Brain pericyte (primary cell): ENCODE measurements at regions not wholly inside any gene's neighbourhood (a gene's known extent, or its start where the extent isn't known, plus 50 kb on each side); places are given as distances from the start of the nearest gene placed in this dataset.

Experiments used
- DNase-seq: peaks from one replicate; pipeline ENCODE4 v3.0.0-alpha.2; 2012; ENCODE audit warnings: low read depth, low spot score

GRCh38 chr4:32790803-32791202 is 2070.6 kb downstream of the PCDH7 start:
- DNase-seq = no peak

- no peak for DNase-seq
Measured at GRCh38 chr4:32798471-32799159, 2078.4 kb downstream of the PCDH7 start.

- DNase-seq = no peak
Measured at GRCh38 chr4:32824336-32824735, 2104.2 kb downstream of the PCDH7 start.

- no peak for DNase-seq
Measured at GRCh38 chr4:32826169-32826568, 2106.0 kb downstream of the PCDH7 start.

- no peak for DNase-seq
Measured at GRCh38 chr4:32830160-32830559, 2110.0 kb downstream of the PCDH7 start.

- no peak for DNase-seq
Measured at GRCh38 chr4:32831104-32831503, 2110.9 kb downstream of the PCDH7 start.

GRCh38 chr4:32840461-32841189 is 2120.5 kb downstream of the PCDH7 start:
- no peak for DNase-seq

- DNase-seq = no peak
Measured at GRCh38 chr4:32841217-32841616, 2121.0 kb downstream of the PCDH7 start.

GRCh38 chr4:32847461-32847860 is 2127.3 kb downstream of the PCDH7 start:
- no peak for DNase-seq

GRCh38 chr4:32855622-32856021 is 2135.5 kb downstream of the PCDH7 start:
- no peak for DNase-seq

GRCh38 chr4:32858361-32858760 is 2138.2 kb downstream of the PCDH7 start:
- DNase-seq = no peak

- DNase-seq = no peak
Measured at GRCh38 chr4:32858971-32859370, 2138.8 kb downstream of the PCDH7 start.

- DNase-seq = no peak
Measured at GRCh38 chr4:32864713-32865351, 2144.7 kb downstream of the PCDH7 start.

GRCh38 chr4:32876546-32876945 is 2156.4 kb downstream of the PCDH7 start:
- no peak for DNase-seq

- DNase-seq = no peak
Measured at GRCh38 chr4:32879913-32880312, 2159.7 kb downstream of the PCDH7 start.

GRCh38 chr4:32884198-32884597 is 2164.0 kb downstream of the PCDH7 start:
- no peak for DNase-seq

- DNase-seq = no peak
Measured at GRCh38 chr4:32890398-32890797, 2170.2 kb downstream of the PCDH7 start.

- DNase-seq = no peak
Measured at GRCh38 chr4:32909053-32909452, 2188.9 kb downstream of the PCDH7 start.

GRCh38 chr4:32909736-32910135 is 2189.6 kb downstream of the PCDH7 start:
- DNase-seq = no peak

- no peak for DNase-seq
Measured at GRCh38 chr4:32917586-32917985, 2197.4 kb downstream of the PCDH7 start.

- no peak for DNase-seq
Measured at GRCh38 chr4:32929796-32930699, 2209.9 kb downstream of the PCDH7 start.

GRCh38 chr4:32930700-32931099 is 2210.5 kb downstream of the PCDH7 start:
- no peak for DNase-seq
